GM12892 (cell line): ENCODE measurements at regions not wholly inside any gene's neighbourhood (a gene's known extent, or its start where the extent isn't known, plus 50 kb on each side); places are given as distances from the start of the nearest gene placed in this dataset.

Experiments used
- POLR2A ChIP-seq: IDR thresholded peaks from 2 replicates; pipeline ENCODE4 v1.6.1; 2011; ENCODE audit warnings: low read depth, low read length, control low read depth
- POLR2AphosphoS5 ChIP-seq: IDR thresholded peaks from 2 replicates; pipeline ENCODE4 v1.6.1; 2011; ENCODE audit warnings: low read depth, low read length, control low read depth
- TAF1 ChIP-seq: IDR thresholded peaks from 2 replicates; pipeline ENCODE4 v1.6.1; 2011; ENCODE audit warnings: low read depth, mild to moderate bottlenecking, control low read depth, low read length, borderline replicate concordance

DNA sequence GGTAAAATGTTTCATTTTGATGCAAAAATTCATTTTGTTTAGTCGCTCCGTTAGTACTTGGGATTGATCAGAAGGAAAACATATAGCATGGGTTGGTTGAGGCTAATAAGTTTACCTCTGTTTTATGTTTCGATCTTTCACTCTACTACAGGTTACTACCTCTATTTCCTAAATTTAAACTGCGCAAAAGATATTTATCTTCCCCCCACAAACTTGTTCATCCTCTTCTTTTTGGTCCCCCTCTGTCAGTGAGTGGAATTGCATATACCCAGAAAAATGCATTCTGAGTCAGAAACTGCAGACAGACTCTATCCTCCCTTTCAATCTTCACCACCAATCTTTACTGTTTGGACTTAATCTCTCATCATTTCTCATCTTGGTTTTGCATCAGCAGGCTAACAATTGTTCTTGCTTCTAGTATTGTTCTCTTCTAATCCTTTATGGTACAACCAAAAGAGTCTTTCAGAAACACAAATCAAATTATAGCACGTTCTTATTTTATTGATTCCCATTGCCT is 316.0 kb upstream of the ADGRL4 start:
- TF ChIP-seq POLR2A, result no peak
- no peak for TF ChIP-seq TAF1
- TF ChIP-seq POLR2AphosphoS5, result no peak
